GM12873 (cell line): ENCODE measurements at regions not wholly inside any gene's neighbourhood (a gene's known extent, or its start where the extent isn't known, plus 50 kb on each side); places are given as distances from the start of the nearest gene placed in this dataset.

Experiments
- TF ChIP-seq, protein P1 (sequence below): IDR thresholded peaks from 2 replicates; pipeline ENCODE4 v1.5.1; 2012; ENCODE audit warnings: low read depth, mild to moderate bottlenecking, moderate library complexity, low read length, control low read depth; ENCODE audit not compliant: insufficient read depth; ENCODE audit errors: missing control alignments

DNA sequence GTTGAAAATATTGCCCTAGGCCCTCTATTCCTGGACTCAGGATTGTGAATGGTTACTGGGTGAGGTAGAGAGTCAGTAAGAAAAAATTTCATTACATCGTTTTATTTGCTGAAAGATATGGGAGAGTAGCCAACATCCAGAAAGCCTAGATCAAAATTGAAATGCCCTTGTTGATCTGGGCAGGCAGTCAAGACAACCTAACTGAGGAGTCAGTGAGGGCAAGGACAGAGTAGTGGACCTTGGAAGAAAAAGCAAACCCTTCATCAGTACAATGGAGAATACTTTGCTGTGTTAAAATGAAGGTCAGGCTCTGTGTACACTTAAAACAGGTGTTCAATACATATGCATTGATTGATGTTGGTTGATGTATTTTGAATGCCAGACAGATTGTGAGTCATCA is 576.7 kb downstream of the OLFM4 start:
- TF ChIP-seq, protein P1, sequence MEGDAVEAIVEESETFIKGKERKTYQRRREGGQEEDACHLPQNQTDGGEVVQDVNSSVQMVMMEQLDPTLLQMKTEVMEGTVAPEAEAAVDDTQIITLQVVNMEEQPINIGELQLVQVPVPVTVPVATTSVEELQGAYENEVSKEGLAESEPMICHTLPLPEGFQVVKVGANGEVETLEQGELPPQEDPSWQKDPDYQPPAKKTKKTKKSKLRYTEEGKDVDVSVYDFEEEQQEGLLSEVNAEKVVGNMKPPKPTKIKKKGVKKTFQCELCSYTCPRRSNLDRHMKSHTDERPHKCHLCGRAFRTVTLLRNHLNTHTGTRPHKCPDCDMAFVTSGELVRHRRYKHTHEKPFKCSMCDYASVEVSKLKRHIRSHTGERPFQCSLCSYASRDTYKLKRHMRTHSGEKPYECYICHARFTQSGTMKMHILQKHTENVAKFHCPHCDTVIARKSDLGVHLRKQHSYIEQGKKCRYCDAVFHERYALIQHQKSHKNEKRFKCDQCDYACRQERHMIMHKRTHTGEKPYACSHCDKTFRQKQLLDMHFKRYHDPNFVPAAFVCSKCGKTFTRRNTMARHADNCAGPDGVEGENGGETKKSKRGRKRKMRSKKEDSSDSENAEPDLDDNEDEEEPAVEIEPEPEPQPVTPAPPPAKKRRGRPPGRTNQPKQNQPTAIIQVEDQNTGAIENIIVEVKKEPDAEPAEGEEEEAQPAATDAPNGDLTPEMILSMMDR, result no peak

DNA sequence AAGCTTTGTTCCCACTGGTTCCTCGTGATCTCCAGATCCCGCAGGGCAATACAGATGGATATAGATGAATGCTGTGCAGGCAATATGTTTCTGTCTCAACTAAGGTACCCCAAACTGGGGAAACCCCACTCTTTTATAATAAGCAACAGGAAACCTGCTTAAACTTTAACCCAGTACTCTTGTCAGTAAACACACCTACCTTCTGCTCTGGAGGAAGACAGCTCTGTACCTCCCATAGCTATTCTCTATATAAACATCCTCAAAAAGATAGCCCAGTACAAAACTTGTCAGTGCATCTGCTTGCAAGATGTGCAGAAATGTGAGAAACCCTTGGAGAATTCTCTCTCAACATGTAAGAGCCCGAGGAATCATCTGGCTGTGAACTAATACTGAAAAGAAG is 583.6 kb downstream of the OLFM4 start:
- TF ChIP-seq, protein P1, result no peak

DNA sequence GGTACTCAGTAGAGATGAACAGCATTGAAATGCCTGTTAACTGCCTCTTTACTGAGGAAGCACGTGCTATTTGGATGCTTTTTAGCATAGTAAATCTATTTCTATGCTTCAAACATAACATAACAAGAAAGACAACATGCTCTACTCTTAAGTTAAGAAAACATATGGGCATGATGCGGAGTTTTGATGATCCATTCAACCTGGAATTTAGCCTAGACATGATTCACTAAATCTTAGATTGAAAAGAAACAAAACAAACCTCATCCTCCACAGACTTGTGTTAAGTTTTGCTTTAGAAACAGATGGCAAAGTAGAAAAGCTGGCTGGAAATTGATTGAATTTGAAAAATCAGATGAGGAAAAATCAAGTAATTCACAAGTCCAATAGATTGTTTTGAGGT is 593.8 kb downstream of the OLFM4 start:
- TF ChIP-seq, protein P1, result no peak

DNA sequence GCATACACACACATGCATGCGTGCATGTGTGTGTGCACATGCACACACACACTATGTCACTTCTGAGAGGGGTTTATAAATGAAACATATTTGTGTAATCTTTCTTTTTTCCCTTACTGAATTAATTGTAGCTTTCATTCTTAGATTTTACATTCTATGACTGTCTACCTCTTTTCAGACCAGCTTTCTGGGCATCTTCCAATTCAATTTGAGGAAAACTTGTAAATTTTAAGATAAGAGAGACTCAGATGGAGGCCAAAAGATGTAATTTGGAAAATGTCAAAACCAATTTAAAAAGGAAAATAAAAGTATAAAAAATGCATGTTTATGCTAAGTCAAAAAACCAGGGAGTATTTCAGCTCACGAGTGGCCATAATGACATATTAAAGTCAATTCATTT is 594.5 kb downstream of the OLFM4 start:
- TF ChIP-seq, protein P1, result no peak

DNA sequence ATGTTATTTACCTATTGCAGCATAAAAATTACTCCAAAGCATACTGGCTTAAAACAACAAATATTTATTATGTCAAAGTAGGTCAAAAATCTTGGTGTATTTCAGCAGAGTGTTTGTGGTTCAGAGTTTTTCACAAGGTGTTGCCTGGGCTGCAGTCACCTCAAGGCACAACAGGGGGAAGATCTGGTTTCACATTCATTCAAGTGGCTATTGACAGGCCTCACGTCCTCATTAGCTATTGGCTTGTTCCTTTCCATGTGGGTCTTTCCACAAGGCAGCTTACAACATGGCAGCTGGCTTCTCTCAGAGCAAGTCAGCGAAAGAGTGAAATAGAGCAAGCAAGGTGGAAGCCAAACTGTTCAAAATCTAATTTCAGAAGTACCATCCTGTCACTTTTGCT is 602.9 kb downstream of the OLFM4 start:
- TF ChIP-seq, protein P1, result no peak

DNA sequence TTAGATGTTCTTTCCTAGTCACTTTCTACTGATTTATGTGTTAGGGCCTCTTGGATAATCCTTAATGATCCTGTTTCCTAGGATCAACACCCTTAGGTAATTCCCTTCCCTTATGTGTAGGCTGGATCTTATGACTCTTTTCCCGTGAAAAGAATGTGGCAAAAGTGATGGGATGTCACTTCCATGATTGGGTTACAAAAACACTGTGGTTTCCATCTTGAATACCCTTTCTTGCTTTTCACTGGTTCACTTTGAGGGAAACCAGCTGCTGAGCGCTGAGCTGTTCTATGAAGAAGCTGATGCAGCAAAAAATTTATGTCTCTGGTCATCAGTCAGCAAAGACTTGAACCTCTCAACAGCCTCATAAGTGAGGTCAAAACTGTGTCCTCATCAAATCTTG is 609.4 kb downstream of the OLFM4 start:
- TF ChIP-seq, protein P1, result no peak

DNA sequence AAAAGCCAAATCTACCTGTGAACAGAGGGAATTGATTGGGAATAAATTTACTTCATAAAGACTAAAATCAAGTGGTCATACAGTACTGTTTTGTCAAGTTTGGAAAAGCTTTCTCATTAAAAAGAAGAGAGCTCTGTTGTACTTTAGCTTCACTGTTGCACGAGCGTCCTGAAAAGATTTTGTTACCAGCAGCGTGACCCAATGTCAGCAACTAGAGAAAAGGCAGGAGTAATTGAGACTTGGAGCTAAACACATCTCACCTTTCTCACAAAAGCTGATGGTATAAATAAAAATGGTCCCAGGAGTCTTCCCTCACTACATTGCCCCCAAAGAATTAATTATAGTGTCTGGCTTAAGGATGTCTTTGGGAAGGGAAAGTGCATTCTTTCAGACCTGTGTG is 613.7 kb downstream of the OLFM4 start:
- TF ChIP-seq, protein P1, result no peak
